SHP77 treated with DMSO at 0.1 percent for 48 hours (cell line): ENCODE measurements at regions not wholly inside any gene's neighbourhood (a gene's known extent, or its start where the extent isn't known, plus 50 kb on each side); places are given as distances from the start of the nearest gene placed in this dataset.

ENCODE experiments used
- DNase-seq: peaks from one replicate; lab custom pipeline; 2025; lab: John Stamatoyannopoulos, UW

GRCh38 chr18:4639628-4640310, 184.7 kb upstream of the DLGAP1 start:
- no peak for DNase-seq

DNA sequence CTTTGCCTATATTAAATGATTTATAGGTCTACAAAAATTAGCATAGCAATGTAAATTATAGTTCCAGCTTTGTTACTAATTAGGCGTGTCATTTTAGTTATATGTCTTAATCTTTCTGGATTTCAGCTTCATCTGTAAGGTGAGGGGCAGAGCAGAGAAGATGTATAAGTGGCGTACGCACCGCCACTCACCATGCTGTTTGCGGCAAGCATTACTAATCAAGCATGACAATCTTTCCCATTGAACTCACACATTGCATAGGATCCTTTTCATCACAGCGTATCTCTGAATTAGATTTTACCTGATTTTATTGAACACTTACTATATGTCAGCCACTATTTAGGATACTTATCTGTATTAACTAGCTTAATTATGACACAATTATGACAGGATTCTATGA, 183.6 kb upstream of the DLGAP1 start:
- no peak for DNase-seq

DNA sequence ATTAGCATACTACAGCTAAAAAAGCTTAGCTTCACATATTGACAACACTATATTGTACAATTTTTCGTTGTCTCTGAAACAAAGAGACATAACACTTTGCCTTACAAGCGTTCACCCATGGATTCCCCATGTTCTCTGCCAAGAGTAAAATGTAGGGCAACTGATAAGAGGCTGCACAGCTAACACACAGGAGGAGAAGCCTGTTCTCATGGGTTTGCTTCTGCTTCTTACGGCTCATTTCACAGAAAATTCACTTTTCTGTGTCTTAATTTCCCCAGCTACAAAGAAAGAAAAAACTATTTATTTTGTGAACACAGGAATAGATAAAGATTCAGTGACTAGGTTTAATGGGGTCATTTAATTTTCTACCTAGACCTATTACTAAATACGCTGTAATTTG, 182.8 kb upstream of the DLGAP1 start:
- DNase-seq: no peak

DNA sequence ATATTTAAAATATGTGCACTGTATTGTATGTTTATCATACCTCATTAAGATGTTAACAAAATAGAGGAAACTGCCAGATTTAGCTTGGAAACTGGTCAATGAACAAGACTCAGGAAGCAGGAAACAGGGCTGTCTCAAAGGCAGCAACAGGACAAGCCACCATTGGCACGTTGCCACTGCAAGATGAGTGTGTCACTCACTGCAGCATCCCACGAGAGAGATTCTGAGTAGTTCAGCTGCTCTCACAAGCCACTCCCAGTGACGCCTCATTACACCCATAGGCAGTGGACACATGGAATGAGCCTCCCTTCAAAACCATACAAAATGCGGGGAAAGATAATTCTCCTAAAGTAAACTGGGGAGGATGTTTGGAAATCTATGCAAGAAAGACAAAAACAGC, 181.9 kb upstream of the DLGAP1 start:
- DNase-seq: no peak

DNA sequence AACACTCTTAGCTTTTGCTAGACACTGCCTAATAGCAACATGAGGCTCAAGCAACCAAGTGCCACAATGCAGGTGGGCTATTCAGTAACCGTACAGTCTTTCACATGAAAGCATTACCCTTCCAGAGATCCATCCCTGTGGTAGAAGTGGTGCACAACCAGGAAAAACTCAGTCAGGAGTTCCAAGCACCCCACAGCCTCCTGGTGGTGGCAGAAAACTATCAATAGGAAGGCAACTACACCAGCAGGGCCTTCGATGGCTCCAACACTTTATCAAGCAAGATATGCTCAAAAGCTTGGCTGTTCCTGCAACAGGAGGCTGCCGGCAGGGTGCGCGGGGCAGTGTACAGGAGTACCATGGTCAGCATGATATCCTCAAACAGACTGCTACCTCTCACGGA, 176.1 kb upstream of the DLGAP1 start:
- DNase-seq: no peak

DNA sequence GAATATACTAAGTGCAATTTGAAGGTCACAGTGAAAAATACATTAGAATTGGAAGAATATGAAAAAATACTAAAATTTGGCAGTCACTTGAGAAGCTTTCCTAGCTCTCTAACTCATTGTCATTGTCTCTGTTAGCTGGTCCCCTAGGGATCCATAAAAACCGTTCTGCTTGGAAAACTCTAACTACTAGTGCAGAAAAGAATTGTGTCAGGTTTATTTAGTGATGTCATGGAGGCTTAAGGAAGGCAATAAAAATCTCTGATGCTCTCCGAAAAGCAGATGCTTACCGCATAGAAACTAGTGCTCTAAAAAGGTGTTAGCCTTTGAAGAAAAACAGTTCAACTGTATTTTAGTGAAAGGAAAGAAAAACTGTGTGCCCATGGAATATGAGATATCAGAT, 150.1 kb upstream of the DLGAP1 start:
- DNase-seq: no peak

DNA sequence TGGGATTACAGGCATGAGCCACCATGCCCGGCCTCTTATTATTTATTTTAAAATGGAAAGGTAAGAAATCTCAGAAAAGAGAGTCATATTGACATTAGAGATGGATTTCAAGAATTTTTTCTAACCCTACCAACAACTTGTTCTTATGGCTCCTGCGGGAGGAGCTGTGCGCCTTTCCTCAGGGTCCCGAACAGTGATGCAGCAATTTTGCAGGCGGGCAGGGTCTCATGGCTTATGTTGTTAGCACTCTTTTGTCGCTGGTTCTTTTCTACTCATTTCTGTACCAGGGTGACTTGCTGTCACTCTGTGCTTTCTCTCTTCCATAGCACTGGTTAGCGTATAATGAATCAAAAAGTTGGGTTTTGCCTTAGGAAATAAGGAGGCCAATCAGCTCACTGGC, 148.8 kb upstream of the DLGAP1 start:
- DNase-seq: no peak

DNA sequence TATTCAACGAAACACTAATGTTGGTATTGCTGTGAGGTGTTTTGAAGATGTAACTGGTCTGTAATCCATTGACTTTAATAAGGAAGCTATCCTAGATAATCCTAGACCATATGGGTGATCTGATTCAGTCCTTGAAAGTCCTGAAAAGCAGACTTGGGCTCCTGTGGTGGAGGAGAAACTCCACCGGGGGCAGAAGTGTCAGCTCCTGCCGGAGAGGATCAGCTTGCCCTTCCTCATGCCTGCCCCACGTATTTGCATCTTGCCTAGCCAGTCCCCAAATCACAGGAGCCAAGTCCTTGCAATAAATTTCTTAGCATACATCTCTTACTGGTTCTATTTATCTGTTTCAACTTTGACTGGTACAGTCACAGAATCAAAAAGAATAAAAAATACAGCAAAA, 144.2 kb upstream of the DLGAP1 start:
- no peak for DNase-seq

- no peak for DNase-seq
These were observed 142.2 kb upstream of the DLGAP1 start for GRCh38 chr18:4597301-4597700.

- no peak for DNase-seq
These were observed 138.8 kb upstream of the DLGAP1 start for GRCh38 chr18:4593895-4594294.

GRCh38 chr18:4593459-4593858, 138.4 kb upstream of the DLGAP1 start:
- DNase-seq: no peak

DNA sequence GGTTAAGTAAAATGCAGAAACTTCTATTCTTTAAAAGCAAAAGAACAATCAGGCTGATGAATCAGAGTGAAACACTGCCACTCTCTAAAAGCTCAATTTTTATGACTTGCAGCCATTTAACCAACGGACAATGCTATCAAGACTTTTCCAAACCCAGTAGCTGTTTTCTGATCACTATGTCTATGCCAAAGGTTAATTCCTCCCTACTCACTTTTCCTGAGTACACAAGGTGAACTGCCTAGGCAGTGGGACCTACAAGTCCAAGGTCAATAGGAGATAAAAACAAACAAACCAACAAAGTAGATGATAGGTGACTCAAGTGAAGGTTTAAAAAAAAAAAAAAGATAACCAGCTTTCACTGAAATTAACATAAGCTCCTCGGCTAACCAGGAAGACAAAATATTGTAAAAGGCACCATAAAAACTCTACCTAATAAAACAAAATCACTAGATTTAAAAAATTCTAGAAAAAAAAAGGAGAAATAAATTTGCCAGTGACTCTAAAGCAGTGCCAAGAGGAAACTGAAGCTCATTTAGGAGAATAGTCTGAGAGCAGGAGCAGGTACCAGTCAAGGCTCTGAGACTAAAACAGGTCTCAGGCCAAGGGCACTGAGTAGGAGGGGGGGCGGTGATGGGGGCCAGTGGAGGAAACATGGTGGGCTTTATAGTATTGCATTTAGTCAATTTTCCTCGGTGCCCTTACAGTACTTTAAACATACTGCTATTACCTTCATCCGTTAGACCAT, 134.1 kb upstream of the DLGAP1 start:
- DNase-seq: no peak

- DNase-seq: no peak
These were observed 132.1 kb upstream of the DLGAP1 start for GRCh38 chr18:4587204-4587603.

DNA sequence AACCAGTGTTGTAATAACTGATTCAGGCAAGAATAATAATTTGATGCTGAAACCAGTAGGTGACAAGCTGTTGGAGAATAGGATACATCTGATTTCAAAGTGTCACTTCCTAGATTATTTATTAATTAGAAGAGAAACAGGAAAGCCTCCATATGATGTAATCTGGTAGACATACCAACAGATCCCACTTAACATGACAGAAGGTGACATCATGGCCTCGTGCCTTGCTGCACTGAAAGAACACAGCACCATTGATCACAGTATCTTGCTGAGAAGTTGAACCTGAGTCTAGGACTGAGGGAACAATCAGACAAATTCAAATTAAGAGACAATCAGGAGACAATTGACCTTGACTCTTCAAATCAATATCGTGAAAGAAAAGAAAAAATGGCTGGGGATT, 131.6 kb upstream of the DLGAP1 start:
- DNase-seq: no peak

GRCh38 chr18:4582431-4583335, 127.6 kb upstream of the DLGAP1 start:
- no peak for DNase-seq

- no peak for DNase-seq
These were observed 126.9 kb upstream of the DLGAP1 start for GRCh38 chr18:4581966-4582365.

DNA sequence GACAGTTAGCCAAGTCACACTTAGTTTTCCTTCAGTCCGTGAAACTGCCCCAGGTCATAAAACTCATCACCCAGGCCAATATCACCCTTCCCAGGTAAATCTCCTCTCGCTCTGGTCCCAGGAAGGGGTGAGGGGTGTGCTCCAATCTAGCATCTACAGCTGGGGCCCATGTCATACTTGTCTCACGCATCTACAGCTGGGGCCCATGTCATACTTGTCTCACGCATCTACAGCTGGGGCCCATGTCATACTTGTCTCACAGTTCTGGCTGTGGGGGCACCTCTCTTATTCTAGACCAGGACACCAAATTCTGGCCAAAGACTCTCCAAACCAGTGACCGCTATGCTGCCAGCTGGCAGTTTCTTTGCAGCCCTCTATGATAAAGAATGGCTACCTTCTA, 123.3 kb upstream of the DLGAP1 start:
- DNase-seq: no peak

DNA sequence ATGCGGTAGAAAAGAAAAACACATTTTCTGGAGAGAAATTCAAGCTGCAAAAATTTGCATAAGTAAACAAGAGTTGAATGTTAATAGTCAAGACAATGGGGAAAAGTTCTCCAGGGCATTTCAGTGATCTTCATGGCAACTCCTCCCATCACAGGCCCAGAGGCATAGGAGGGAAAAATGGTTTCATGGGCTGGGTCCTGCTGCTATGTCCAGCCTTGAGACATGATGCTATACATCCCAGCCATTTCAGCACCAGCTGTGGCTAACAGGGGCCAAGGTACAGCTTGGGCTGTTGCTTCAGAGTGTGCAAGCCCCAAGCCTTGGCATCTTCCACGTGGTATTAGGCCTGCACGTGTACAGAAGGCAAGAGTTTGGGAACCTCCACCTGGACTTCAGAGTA, 118.6 kb upstream of the DLGAP1 start:
- DNase-seq: no peak

- no peak for DNase-seq
These were observed 102.4 kb upstream of the DLGAP1 start for GRCh38 chr18:4557502-4557901.

- DNase-seq: no peak
These were observed 95.9 kb upstream of the DLGAP1 start for GRCh38 chr18:4551001-4551360.

DNA sequence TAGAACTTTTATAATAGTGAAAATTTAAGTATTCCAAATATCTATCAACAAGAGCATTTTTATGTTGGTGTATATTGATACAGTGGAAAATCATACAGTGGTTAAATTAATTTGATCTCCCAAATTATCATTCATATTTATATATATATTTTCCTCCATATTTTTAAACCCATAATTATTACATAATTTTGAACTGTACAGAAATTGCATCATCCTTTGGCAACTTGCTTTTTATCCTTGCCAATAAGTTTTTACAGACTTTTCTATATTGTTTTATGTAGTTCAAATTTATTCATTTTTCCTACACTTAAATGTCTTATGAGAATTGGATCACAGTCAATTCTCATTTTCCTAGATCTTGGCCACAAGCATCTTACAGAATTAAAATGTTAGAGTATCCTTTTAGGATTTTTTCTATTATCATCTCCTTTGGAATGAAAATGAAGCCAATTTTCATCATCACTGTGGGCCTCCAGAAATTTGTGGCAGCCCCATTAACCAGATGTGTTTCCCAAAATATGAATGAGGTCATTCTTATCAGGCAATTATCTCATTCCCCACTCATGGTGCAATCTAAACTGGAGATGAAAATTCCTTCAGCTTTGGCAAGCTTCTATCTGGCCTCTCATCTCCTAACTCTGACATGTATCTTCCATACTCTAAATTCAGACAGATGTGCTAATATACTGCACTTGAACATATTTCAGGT, 94.2 kb upstream of the DLGAP1 start:
- no peak for DNase-seq

GRCh38 chr18:4547126-4547525, 92.0 kb upstream of the DLGAP1 start:
- no peak for DNase-seq
